Liver (tissue), 7 donors: ENCODE measurements at regions not wholly inside any gene's neighbourhood (a gene's known extent, or its start where the extent isn't known, plus 50 kb on each side); places are given as distances from the start of the nearest gene placed in this dataset.

Source experiments
- DNase-seq: peaks from one replicate; pipeline ENCODE4 v3.0.0-alpha.2; 2017; ENCODE audit warnings: low spot score
- H3K27ac ChIP-seq, 2 donors: one replicate each; pipeline ENCODE4 v1.7.0; 2013; ENCODE audit warnings: inconsistent platforms in 2 of 2, low read length in 2 of 2, control low read depth in 1 of 2, low read depth in 1 of 2, mild to moderate bottlenecking in 1 of 2
- H3K27me3 ChIP-seq, 4 donors: one replicate each; pipeline versions ENCODE4 v1.6.1 to v1.7.0; 2013; ENCODE audit warnings: low read length in 3 of 4, inconsistent platforms in 1 of 4, mild to moderate bottlenecking in 1 of 4, moderate library complexity in 1 of 4; ENCODE audit not compliant: control insufficient read depth in 4 of 4, insufficient read depth in 4 of 4
- H3K36me3 ChIP-seq, 4 donors: one replicate each; pipeline versions ENCODE4 v1.6.1 to v1.7.0; 2013; ENCODE audit warnings: low read length in 3 of 4, mild to moderate bottlenecking in 3 of 4, low read depth in 1 of 4, moderate library complexity in 1 of 4; ENCODE audit not compliant: control insufficient read depth in 4 of 4, insufficient read depth in 3 of 4
- H3K4me1 ChIP-seq, 4 donors: one replicate each; pipeline versions ENCODE4 v1.6.1 to v1.7.0; 2013; ENCODE audit warnings: low read length in 3 of 4, mild to moderate bottlenecking in 3 of 4, moderate library complexity in 1 of 4; ENCODE audit not compliant: control insufficient read depth in 4 of 4, insufficient read depth in 4 of 4
- H3K4me3 ChIP-seq, 3 donors: one replicate each; pipeline versions ENCODE4 v1.6.1 to v1.7.0; 2013; ENCODE audit warnings: low read length in 3 of 3, control low read depth in 1 of 3, low read depth in 1 of 3, mild to moderate bottlenecking in 1 of 3
- H3K9ac ChIP-seq, 2 donors: one replicate each; pipeline ENCODE4 v1.7.0; 2013; ENCODE audit warnings: low read length in 2 of 2, mild to moderate bottlenecking in 2 of 2, moderate library complexity in 2 of 2, control low read depth in 1 of 2, low read depth in 1 of 2
- H3K9me3 ChIP-seq, 4 donors: one replicate each; pipeline versions ENCODE4 v1.6.1 to v1.7.0; 2013; ENCODE audit warnings: low read length in 3 of 4; ENCODE audit not compliant: control insufficient read depth in 4 of 4
- ATF3 ChIP-seq: IDR thresholded peaks from 2 replicates; pipeline ENCODE4 v1.6.1; 2016; ENCODE audit warnings: antibody characterized with exemption
- EGR1 ChIP-seq, 2 donors: IDR thresholded peaks; 2 replicates each; pipeline ENCODE4 v1.6.1; 2016 to 2018; ENCODE audit warnings: antibody characterized with exemption in 2 of 2, low read depth in 2 of 2
- FOXA1 ChIP-seq: IDR thresholded peaks from 2 replicates; pipeline ENCODE4 v1.6.1; 2016; ENCODE audit warnings: antibody characterized with exemption
- FOXA2 ChIP-seq: IDR thresholded peaks from 2 replicates; pipeline ENCODE4 v1.6.1; 2016; ENCODE audit warnings: antibody characterized with exemption
- GABPA ChIP-seq, 2 donors: IDR thresholded peaks in 1 of 2; conservative IDR thresholded peaks in 1 of 2; 2 replicates each; pipeline ENCODE4 v1.6.1; 2016; ENCODE audit warnings: antibody characterized with exemption in 2 of 2, mild to moderate bottlenecking in 1 of 2, moderate library complexity in 1 of 2
- HNF4A ChIP-seq, 2 donors: conservative IDR thresholded peaks; 2 replicates each; pipeline ENCODE4 v1.6.1; 2016; ENCODE audit warnings: antibody characterized with exemption in 2 of 2, mild to moderate bottlenecking in 2 of 2
- HNF4G ChIP-seq: IDR thresholded peaks from 2 replicates; pipeline ENCODE4 v1.6.1; 2016; ENCODE audit warnings: antibody characterized with exemption
- JUND ChIP-seq, 2 donors: IDR thresholded peaks; 2 replicates each; pipeline ENCODE4 v1.6.1; 2016; ENCODE audit warnings: antibody characterized with exemption in 2 of 2
- MAX ChIP-seq: IDR thresholded peaks from 2 replicates; pipeline ENCODE4 v1.6.1; 2016; ENCODE audit warnings: antibody characterized with exemption
- REST ChIP-seq: IDR thresholded peaks from 2 replicates; pipeline ENCODE4 v1.6.1; 2016; ENCODE audit warnings: antibody characterized with exemption, mild to moderate bottlenecking
- RXRA ChIP-seq, 2 donors: IDR thresholded peaks; 2 replicates each; pipeline ENCODE4 v1.6.1; 2017 to 2018; ENCODE audit warnings: antibody characterized with exemption in 2 of 2, mild to moderate bottlenecking in 1 of 2
- SP1 ChIP-seq: IDR thresholded peaks from 2 replicates; pipeline ENCODE4 v1.6.1; 2018; ENCODE audit warnings: antibody characterized with exemption, mild to moderate bottlenecking
- TAF1 ChIP-seq: conservative IDR thresholded peaks from 2 replicates; pipeline ENCODE4 v1.6.1; 2016; ENCODE audit warnings: antibody characterized with exemption, mild to moderate bottlenecking
- YY1 ChIP-seq: IDR thresholded peaks from 2 replicates; pipeline ENCODE4 v1.6.1; 2016; ENCODE audit warnings: antibody characterized with exemption, mild to moderate bottlenecking
- ZBTB33 ChIP-seq: IDR thresholded peaks from 2 replicates; pipeline ENCODE4 v1.6.1; 2016; ENCODE audit warnings: antibody characterized with exemption
- WGBS: extraction: QIAGEN DNeasy Blood & Tissue Kit; methylation state at CpG from one replicate; pipeline ENCODE4 v1.1.7; 2013; 5-methylcytosine and 5-hydroxymethylcytosine counted together
- donor health status: healthy.
- donor health status: healthy.
- donor health status: healthy.
- donor health status: healthy.

GRCh38 chr5:162325143-162325727, 257.7 kb downstream of the GABRG2 start:
- TF ChIP-seq TAF1: no peak
- TF ChIP-seq REST: no peak
- no peak for TF ChIP-seq MAX
- no peak for TF ChIP-seq EGR1 (IDR thresholded peaks at IDR 0.05; ENCODE audit: low read depth in 2 of 2)
- TF ChIP-seq SP1: no peak
- no peak for TF ChIP-seq HNF4A (conservative IDR thresholded peaks at IDR 0.05)
- no peak for TF ChIP-seq YY1
- no peak for TF ChIP-seq ZBTB33
- TF ChIP-seq FOXA2: no peak
- TF ChIP-seq FOXA1: no peak
- H3K9me3 ChIP-seq: no peaks in the 10 kb centered on the region
- WGBS: 54% methylated on average over 3 of the region's 3 CpGs
- H3K4me1 ChIP-seq: no peaks in the 10 kb centered on the region
- no peak for DNase-seq
- H3K9ac ChIP-seq: no peak overlapping the region
- H3K4me3 ChIP-seq: no peak overlapping the region
- H3K27me3 ChIP-seq: no peaks in the 10 kb centered on the region
- H3K27ac ChIP-seq: no peak overlapping the region
- no peaks in the 10 kb centered on the region for H3K36me3 ChIP-seq

- H3K27me3 ChIP-seq: no peaks in the 10 kb centered on the region
- H3K36me3 ChIP-seq: no peaks in the 10 kb centered on the region
- TF ChIP-seq GABPA (IDR thresholded peaks at IDR 0.05 in 1 of 2, conservative IDR thresholded peaks at IDR 0.05 in 1 of 2) (no peak), FOXA1 (no peak), ZBTB33 (no peak), RXRA (IDR thresholded peaks at IDR 0.05) (no peak), HNF4G (no peak), TAF1 (no peak), ATF3 (no peak), JUND (IDR thresholded peaks at IDR 0.05) (no peak)
- H3K4me1 ChIP-seq: no peaks in the 10 kb centered on the region
- no peak overlapping the region for H3K27ac ChIP-seq
- H3K9ac ChIP-seq: no peak overlapping the region
- no peak overlapping the region for H3K4me3 ChIP-seq
- peaks cover 0 to 1% (median 0%) of the 10 kb centered on the region in 4 donors for H3K9me3 ChIP-seq
- DNase-seq: no peak
- WGBS: 70% methylated on average over 4 of the region's 4 CpGs
These were observed 267.4 kb downstream of the GABRG2 start for GRCh38 chr5:162334944-162335343.
